ENCODE measurements at regions not wholly inside any gene's neighbourhood (a gene's known extent, or its start where the extent isn't known, plus 50 kb on each side); places are given as distances from the start of the nearest gene placed in this dataset.
"Not testable (repeated sequence)": the region's sequence is repeated elsewhere in the genome, so short reads cannot be mapped to it uniquely, and the experiment has no call there.

DNA sequence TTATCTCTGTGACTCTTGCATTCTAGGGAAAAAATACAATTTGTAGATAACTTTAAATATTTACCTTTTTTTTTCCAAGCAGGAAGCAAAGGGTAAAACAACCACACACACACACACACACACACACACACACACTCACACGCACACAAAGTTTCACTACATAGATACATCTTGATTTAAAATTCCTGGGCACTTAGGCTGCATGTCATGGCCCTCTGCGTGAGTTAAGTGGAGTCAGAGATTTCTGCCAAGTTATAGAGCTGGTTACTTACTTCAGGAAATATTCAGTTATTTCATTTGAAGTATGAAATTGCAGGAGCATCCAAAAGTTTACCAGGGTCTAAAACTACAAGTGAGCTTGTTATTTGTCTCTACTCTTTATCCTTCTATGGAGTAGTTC lies 612.0 kb downstream of the IRS1 start:
- no peak for DNase-seq

DNA sequence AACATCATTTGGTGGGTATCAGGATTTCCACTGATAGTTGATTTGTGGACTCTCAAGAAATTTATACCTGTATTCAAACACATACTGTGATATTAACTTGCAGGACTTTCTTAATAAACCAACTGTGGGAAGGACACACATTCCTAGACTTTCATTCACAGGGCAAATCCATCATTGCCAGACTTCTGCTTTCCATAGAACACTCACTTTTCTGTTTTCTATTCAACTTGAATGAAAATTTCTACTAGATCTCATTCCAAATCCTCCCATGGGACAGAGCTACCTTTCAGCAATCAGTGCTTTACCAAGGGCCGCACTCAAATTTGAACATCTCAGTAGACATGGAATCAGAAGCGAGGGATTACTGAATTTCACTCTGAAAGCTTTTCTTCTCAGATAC lies 612.5 kb downstream of the IRS1 start:
- no peak for DNase-seq

DNA sequence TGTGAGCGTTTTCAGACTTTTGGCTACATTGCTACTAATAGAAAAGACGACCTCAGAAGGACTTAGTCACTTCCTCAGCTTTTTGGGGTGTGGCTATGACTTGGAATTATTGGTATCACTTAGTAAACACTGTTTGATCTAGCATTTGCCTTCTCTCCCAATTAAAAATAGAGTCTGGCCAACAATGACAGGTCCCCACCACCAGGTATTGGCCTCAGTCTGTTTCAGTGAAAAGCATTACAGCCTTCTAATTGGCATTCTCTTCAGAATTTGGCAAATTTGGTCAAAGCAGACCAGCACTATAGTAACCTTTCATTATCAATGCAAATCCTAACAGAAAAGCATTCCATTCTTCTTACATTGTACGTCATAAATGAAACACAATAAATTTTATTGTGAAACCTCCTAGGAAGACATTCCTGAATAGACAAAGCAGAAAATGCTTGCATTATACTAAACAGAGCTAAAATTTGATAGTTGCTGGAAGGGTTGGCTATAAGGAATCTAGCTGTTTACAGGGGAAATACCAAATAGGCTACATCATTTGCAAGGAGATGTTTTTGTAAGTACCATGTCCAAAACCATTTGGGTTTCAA lies 613.9 kb downstream of the IRS1 start:
- no peak for DNase-seq

DNA sequence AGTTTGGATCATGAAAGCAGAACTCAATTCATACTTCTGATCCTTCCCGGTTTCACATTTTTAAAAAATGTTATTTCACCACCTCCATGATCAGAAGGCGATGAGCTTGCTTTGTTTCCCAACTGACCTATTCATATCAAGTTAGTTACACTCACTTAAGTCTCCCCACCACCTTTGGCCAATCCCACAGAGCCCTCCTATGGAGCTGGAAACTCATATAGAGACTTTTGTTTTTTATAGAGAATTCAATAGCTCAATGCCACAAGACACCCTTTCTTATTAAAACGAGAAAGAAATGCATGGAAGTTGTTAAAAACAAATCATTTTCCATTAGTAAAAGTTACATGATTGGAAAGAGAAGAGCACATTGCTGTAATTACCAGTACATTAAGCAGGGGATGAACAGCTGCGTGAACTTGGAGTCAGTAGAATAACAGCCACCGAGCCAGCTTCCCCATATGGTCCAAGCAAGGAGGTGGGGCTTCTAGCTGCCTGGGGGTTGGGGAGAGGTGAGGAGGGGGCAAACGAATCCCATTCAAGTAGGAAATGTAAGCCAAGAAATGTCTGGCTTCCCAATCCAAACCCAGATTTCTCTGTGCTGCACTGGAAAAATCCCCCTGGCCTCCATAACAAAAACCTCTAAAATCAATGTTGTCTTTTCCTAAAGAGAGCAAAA lies 614.5 kb downstream of the IRS1 start:
- DNase-seq = no peak

DNA sequence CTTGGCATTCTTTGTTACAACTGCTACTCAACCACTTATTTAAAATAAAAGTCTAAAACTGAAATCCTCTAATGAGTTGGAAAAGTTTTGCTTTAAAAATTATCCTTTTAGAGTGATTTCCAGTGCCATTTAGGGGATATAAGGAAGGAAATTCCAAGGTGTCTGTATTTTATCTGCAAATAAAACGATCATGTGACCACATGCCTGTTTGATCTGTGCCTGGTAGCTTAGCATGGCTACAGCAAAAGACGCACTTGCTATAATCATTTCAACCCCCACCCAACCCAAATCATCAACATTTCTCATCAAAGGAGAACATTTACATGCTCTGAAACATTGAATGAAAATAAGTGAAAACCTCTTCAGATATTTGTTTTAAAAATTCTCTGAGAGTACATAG lies 615.1 kb downstream of the IRS1 start:
- DNase-seq = no peak

DNA sequence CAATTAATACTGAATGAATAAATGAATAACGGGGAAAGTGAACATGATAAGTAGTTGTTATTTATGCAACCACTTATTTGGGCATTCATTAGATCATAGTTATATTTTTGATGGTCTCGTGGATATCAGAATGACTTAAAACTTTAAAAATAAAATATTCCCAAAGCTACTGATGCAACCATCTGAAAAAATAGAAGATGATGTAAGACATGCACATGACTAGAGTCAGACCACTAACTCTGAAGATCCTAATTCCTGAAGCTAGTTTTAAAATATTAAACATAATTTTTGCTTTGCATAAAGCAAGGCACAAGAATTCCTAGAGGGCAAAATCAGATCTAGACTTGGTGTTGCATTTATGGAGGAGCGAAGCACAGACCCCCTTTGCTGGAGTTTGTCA lies 616.1 kb downstream of the IRS1 start:
- no peak for DNase-seq

DNA sequence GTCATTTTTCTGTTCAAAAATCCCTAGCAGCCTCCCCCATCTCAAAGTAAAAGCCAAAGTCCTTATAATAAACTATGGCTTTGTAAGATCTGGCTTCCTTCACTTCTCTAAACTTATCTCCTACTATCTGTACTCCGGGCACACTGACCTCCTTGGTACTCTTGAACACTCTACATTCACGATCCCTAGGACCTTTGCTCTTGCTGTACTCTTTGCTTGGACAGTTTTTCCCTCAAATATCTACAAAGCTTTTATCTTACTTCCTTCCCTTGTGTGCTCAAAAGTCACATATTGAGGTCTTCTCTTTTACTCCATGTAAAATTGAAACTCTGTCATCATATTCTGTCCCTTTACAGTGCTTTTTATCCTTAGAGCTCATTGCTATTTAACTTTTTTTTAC lies 616.6 kb downstream of the IRS1 start:
- no peak for DNase-seq

DNA sequence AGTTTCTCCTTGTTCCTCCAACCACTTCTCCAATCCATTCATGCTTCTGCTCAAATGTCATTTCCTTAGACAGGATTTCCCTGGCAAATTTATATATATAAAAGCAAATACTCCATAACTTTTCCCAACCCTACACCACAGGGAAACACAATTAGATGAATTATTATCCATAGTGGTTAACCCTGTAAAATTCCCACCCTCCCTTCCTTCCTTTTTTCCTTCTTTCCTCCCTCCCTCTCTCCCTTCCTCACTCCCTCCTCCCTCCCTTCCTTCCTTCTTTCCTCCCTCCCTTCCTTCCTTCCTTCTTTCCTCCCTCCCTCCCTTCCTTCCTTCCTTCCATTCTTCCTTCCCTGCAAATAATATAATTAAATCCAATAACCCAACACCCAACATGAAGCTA lies 617.7 kb downstream of the IRS1 start:
- DNase-seq = no peak

DNA sequence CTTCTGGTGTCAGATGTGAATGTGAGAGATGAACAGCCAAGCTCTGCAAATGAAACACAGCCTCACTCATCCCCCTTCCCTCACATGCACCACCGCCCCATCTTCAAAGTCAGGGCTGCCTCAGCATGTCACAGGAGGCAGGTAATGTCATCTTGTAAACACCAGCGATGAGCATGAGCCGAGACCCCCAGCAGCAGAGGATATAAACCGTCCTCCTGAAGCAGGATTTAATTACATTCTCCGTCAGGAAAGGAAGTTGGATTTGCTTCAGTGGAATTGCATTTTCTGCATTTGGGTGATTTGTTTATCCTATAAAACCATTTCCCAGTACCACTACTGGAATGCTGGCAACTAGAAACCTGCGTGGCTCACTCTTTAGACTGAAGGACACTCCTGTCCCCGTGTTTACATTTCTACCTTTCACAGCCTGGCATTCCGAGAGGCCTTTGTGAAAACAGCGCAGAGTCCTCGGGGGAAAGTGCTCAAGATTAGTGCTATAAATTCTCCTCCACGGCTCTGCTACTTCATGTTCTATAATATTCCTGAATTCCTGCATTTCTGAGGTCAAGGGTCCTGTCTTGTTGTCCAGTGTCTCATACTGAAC lies 619.2 kb downstream of the IRS1 start:
- no peak for DNase-seq

DNA sequence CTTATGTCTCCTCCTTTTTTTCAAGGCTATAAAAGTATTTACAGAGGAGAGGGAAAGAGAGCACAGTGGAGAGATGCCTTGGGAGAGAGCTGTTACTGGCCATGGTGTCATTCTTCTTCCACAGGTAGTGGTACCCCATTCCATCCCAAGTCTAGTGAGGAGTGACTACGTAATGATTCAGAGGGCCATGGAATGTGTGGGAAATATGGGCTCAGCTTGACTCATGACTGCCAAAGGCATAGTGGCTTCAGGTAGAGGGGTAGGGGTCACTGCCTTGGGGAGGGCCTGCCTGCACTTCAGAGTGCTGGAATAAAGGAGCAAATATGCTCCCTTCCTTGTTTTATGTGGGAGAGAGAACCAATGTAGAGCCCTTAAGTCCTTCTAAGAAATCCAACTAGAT lies 620.6 kb downstream of the IRS1 start:
- DNase-seq = no peak

DNA sequence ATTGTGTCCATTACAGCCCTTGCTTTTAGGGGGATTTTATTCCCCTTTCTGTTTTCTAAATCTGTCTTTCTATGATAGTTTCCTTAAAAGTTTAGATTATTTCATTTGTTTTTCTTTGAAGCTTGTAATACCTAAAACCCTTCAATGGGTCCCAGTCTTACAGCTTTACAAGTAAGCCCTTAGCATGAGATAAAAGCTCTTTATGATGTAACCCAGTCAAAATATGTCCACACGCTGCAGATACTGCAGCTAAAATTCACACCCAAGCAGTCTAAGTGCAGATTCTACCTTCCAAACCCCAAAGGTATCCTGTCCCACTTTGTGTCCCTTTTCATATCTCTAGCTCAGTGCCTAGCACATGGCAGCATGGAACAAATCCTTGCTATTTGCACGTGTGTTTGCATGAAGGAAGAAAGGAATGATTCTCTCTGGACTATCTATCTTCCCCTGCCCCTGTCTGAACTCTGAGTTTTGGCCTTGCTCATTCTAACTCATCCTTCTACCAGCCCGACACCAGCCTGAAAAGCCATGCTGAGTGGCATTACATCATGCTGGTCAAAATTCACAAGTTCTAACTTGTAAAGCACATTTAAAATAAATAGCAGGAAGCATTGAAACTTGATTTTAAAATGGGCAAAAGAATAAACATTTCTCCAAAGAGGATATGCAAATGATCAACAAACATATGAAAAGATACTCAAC lies 623.2 kb downstream of the IRS1 start:
- no peak for DNase-seq

DNA sequence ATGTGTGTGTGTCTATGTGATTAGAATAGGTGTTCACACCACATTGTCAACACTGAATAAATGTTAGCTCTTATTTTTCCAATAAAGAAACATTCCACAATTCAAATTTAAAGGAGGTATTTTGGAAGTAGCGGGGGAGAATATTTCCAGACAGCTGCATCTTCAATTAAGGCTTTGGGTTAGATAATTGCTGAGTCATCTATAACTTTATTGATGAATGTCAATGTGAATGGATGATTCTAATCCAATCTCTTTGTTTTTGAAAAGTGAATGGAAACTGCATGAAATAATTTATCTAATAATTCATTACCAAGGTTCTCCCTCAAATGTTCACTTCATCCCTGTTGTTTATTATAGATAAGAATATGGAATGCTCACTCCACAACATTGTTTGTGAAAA lies 625.2 kb downstream of the IRS1 start:
- DNase-seq = no peak

DNA sequence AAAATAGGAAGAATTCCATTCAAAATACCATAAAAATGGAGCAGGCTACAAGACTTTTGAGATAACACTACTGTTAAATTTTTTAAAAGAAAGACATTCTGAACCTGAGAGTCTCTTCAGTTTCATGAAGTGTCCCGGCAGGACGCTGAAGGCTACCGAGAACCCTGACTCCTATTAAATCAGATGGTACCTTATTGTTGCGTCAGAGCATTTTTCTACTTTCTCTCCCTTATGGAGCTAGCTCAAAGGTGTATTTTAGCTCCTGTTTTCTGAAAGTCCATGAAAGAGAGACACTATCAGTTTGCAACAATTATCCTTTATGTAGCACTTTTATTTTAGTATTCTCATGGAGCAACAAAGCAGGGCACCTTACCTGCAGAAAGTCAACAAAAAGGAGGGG lies 626.7 kb downstream of the IRS1 start:
- no peak for DNase-seq

DNA sequence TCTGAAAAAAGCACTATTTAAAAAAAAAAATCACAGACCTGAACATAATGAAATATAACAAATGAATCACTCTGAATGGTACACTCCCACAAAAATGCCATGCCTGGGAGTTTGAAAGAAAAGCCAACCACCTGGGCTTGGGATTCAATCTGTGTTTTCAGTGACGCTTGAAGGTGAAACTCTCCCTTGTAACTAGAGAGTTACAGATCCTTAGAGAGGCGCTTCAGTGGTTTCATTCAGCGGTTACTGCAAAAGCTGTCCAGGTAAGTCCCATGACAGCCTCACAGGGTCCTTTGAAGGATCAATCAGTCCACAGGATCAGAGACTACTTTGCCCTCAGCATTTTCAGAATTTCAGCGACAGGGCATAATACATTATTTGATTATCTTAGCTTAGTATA lies 627.3 kb downstream of the IRS1 start:
- no peak for DNase-seq

DNA sequence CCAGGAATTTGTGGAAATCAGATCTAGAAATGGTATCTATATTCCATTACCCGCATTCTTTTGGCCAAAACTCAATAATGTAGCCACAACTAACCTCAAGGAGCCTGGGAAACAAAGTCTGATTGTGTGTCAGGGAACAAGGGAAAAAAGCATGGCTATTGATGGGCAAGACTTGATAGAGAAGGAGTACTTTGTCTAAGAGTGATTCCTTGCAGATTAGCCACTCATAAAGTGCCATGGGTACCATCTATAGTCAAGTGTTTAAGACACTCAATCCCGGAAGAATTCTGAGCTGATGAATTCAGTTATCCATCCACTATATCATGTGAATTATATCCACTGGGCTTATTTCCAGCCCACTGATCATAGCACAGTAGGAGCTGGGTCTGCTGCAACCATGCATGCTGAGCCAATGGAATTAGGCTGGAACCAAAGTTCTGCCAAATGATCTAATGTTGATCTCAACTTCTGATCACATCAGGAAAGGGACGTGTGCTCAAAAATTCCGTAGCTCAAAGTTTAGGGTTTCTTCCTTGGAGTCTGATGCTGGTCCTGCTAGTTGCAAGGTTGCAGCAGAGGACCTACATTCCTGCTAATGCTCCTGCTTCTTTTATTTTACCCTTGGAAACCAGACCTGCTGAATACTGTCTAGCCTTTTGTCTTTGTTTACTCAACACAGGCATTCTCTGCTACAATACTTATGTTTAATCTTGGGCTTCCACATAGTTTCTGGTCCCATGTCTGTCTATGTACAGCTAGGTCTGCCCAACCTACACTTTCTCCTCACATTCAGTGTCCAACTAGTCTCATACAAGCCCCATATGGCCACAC lies 629.7 kb downstream of the IRS1 start:
- DNase-seq = no peak

DNA sequence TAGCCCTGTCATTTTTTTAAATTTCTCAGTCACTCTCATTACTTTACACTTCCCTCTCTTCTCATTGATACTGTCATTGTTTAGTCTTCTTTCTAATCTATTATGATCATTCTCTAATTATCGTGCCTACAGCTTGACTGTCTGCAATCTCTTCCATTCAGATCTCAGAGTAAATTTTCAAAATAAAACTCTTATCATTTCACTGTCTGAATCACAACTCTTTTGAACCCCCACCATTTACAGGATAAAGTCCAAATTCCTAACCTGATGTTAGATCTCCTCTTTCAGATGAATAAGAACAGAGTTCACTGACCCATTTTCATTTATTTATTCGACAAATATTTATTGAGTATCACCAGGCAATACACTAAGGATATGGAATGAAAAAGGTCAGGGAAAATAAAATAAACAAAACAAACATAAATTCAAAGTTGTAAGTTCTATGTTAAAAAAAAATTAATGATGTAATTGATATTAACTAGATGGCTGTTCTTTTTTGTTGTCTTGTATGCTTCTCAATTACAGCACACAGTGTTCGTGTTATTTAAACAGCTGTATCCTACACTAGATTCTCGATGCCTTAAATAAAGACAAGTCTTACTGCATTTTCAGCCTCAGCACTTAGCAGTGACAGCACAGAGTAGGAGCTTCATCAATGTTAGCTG lies 631.0 kb downstream of the IRS1 start:
- no peak for DNase-seq

DNA sequence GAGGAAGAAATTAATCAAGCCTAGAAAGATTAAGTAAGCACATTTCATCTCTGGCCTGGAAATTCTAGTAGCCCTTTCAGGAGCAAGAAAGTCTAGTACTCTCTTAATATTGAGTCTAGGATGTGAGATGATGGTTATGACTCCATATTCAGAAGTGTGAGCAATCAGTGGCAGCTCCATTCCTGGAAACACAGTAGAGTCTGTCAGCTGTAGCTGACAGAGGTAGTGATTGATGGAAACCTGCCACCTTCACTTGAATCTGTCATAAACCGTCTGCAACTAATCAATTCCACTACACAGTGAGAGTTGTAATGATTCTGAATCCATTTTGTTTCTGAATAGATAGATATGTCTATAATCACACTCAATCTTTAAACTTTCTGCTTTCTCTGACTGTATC lies 635.1 kb downstream of the IRS1 start:
- DNase-seq = no peak

DNA sequence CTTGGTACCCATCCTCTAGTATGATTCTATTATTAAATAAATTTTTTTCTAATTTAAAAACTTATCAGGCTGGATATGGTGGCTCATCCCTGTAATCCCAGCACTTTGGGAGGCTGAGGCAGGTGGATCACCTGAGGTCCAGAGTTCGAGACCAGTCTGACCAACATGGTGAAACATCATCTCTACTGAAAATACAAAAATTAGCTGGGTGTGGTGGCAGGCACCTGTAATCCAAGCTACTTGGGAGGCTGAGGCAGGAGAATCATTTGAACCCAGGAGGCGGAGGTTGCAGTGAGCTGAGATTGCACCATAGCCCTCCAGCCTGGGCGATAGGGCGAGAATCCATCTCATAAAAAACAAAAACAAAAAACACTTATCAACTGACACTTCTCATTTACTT lies 639.0 kb downstream of the IRS1 start:
- not testable (repeated sequence) for DNase-seq

DNA sequence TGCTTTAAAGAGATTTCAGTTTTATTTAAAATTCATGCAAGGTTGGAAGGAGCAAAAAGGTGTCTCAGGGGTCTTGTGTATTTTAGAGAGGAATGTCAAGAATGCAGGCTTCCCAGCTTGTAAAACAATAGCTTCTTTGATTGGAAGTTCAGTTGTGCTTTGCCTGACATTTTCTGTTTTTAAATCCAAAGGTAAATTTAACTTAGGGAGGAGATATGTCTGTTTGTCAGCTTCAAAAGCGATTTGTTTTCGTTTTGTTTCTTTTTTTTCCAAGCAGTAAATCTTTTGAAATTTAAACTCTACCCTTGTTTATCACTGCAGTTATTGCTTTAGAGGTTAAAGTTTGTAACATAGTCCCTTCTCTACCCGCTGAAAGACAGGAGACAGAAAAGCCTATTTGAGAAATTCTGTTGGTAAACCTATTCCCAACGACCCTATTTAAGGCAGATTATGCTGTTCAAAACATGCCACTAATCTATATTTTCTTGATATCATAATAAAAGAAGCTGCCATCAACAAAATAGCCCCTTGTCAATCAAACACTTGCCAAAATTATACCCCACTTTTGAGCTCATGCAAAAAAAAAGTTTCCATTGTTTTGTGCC lies 639.6 kb downstream of the IRS1 start:
- no peak for DNase-seq

DNA sequence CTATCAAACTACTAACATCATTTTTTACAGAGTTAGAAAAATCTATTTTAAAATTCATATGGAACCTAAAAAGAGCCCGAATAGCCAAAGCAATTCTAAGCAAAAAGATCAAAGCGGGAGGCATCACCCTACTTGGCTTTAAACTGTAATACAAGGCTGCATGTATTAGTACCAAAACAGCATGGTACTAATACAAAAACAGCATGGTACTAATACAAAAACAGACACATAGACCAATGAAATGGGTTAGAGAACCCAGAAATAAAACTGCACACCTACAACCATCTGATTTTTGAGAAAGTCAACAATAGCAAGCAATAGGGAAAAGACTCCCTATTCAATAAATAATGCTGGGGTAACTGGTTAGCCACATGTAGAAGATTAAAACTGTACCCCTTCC lies 640.7 kb downstream of the IRS1 start:
- DNase-seq = no peak

DNA sequence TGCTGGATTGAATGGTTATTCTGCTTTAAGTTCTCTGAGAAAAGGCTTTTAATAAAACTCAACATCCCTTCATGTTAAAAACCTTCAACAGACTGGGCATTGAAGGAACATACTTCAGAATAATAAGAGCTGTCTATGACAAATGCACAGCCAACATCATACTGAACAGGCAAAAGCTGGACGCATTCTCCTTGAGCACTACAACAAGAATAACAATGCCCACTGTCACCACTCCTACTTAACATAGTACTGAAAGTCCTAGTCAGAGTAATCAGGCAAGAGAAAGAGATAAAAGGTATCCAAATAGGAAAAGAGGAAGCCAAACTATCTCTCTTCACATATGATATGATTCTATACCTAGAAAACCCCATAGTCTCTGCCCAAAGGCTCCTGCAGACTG lies 641.4 kb downstream of the IRS1 start:
- no peak for DNase-seq

All from cerebellar nuclear complex (tissue), 1 donor.